ENCODE measurements at regions not wholly inside any gene's neighbourhood (a gene's known extent, or its start where the extent isn't known, plus 50 kb on each side); places are given as distances from the start of the nearest gene placed in this dataset.

DNA sequence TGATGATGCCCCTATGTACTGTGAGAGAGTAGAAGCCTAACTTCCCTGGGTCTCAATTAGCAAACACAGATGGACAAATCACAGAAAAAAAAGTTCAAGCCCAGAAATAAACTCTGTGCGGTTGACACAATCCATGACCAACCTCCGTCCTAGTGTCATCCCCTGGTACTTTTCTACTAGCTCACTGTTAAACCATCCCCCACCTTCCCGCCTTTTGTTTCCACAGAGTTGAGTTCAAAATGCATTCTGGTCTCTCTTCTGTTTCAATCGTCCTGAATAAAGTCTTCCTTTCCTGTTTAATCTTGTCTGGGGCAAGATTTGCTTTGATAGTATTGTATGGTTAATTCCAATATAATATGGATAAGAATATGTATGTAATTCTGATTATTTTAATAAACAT lies 199.9 kb downstream of the SLC6A15 start:
- TF ChIP-seq, protein P1, sequence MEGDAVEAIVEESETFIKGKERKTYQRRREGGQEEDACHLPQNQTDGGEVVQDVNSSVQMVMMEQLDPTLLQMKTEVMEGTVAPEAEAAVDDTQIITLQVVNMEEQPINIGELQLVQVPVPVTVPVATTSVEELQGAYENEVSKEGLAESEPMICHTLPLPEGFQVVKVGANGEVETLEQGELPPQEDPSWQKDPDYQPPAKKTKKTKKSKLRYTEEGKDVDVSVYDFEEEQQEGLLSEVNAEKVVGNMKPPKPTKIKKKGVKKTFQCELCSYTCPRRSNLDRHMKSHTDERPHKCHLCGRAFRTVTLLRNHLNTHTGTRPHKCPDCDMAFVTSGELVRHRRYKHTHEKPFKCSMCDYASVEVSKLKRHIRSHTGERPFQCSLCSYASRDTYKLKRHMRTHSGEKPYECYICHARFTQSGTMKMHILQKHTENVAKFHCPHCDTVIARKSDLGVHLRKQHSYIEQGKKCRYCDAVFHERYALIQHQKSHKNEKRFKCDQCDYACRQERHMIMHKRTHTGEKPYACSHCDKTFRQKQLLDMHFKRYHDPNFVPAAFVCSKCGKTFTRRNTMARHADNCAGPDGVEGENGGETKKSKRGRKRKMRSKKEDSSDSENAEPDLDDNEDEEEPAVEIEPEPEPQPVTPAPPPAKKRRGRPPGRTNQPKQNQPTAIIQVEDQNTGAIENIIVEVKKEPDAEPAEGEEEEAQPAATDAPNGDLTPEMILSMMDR (IDR thresholded peaks at IDR 0.05), result no peak
- TF ChIP-seq POLR2AphosphoS5 (IDR thresholded peaks at IDR 0.05), result no peak
